Vagina (tissue), 2 donors: ENCODE measurements at regions not wholly inside any gene's neighbourhood (a gene's known extent, or its start where the extent isn't known, plus 50 kb on each side); places are given as distances from the start of the nearest gene placed in this dataset.

Experiments used
- POLR2A ChIP-seq, 2 donors: fragments of 450-650 bp; IDR thresholded peaks; one replicate each; pipeline ENCODE4 v1.6.1; 2017; ENCODE audit warnings: antibody characterized with exemption in 2 of 2, mild to moderate bottlenecking in 2 of 2, moderate library complexity in 2 of 2
- POLR2AphosphoS5 ChIP-seq, 2 donors: sonication (generic); formaldehyde crosslinking; IDR thresholded peaks; one replicate each; pipeline ENCODE4 v1.9.0; 2017; ENCODE audit warnings: antibody characterized with exemption in 2 of 2, mild to moderate bottlenecking in 2 of 2, low read depth in 1 of 2; ENCODE audit not compliant: insufficient read depth in 1 of 2
- TF ChIP-seq, protein P1 (sequence below), 3 experiments: fragments of 450-650 bp in 2 of 3; fragments of 200-600 bp in 1 of 3; sonication (generic) in 1 of 3; IDR thresholded peaks; one replicate each; pipeline ENCODE4 v1.5.1; 2017 to 2019; ENCODE audit warnings: antibody characterized with exemption in 3 of 3, mild to moderate bottlenecking in 2 of 3, moderate library complexity in 2 of 3

DNA sequence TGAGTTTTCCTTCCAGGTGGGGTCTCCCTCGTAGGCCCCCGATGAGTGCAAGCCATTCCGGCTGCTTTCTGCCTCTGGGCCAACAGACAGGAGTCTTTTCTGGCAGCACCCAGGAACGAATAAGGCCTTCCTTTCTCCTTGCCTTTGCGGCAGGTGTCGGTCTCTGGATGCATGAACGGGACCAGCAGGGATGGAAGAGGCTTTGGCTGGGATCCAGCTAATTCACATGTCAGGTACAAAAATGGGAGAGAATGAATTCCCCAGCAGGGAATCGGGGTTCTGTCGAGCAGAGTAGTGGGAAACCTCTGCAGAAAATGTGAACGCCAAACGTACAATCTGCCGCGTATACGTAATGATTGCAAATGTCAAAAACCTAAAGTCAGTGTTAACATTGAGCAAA lies 146.1 kb upstream of the TBL1X start:
- TF ChIP-seq, protein P1, sequence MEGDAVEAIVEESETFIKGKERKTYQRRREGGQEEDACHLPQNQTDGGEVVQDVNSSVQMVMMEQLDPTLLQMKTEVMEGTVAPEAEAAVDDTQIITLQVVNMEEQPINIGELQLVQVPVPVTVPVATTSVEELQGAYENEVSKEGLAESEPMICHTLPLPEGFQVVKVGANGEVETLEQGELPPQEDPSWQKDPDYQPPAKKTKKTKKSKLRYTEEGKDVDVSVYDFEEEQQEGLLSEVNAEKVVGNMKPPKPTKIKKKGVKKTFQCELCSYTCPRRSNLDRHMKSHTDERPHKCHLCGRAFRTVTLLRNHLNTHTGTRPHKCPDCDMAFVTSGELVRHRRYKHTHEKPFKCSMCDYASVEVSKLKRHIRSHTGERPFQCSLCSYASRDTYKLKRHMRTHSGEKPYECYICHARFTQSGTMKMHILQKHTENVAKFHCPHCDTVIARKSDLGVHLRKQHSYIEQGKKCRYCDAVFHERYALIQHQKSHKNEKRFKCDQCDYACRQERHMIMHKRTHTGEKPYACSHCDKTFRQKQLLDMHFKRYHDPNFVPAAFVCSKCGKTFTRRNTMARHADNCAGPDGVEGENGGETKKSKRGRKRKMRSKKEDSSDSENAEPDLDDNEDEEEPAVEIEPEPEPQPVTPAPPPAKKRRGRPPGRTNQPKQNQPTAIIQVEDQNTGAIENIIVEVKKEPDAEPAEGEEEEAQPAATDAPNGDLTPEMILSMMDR (IDR thresholded peaks at IDR 0.05): no peak
- TF ChIP-seq POLR2A (IDR thresholded peaks at IDR 0.05): no peak
- no peak for TF ChIP-seq POLR2AphosphoS5 (IDR thresholded peaks at IDR 0.05; ENCODE audit: insufficient read depth in 1 of 2, low read depth in 1 of 2)
